ENCODE measurements at regions not wholly inside any gene's neighbourhood (a gene's known extent, or its start where the extent isn't known, plus 50 kb on each side); places are given as distances from the start of the nearest gene placed in this dataset.

DNA sequence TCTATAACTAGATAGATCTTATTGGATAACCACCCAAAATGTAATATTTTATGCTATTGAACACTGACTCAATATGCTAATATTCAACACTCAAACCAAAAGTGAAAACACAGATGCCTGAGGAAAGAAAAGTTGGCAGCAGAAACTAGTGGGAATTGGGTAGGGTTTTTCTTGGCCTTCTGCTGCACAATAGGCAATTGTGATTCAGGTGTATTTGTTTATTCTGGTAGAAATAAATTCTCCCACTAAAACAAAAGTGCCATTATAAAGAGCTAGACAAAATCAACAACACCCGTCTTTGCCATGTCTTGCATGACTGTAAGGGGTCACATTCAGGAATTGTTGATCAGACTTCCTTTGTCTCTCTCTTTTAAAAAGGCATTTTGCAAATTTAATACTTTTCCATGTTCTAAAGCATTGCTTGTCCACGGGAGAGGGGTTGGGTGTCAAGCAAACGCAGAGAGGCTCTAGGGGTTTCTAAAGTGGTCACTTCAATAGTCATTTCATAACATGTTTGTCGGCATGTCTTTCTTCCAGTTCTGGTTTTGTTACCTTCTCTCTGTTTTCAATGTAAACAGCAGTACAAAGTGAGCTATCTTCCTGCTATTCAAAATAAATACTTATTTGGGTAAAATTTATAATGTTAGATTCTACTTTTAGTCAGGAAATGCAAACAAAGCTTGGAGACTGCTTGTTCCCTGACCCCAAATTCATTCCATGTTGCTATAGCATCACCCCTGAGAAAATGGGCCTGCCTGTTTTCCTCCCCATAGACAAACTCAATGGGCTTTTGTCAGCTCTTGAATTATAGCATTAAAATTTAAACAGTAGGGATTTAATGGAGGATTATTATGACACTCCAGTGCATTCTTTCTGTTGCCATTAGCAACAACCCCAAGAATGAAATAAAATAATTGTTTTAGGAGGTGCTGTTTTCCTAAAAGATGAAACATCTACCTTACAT is 217.0 kb upstream of the CCN2 start:
- H3K36me3 ChIP-seq = no peaks in the 10 kb centered on the region
- H3K27ac ChIP-seq = no peak overlapping the region
- no peak for DNase-seq
- H3K4me1 ChIP-seq = no peaks in the 10 kb centered on the region
- no peaks in the 10 kb centered on the region for H3K27me3 ChIP-seq
- H3K9me3 ChIP-seq = no peaks in the 10 kb centered on the region
- intact Hi-C loops (cut with DNase I) = no loop called here
- TF ChIP-seq POLR2A (IDR thresholded peaks at IDR 0.05) = no peak
- TF ChIP-seq, protein P1, sequence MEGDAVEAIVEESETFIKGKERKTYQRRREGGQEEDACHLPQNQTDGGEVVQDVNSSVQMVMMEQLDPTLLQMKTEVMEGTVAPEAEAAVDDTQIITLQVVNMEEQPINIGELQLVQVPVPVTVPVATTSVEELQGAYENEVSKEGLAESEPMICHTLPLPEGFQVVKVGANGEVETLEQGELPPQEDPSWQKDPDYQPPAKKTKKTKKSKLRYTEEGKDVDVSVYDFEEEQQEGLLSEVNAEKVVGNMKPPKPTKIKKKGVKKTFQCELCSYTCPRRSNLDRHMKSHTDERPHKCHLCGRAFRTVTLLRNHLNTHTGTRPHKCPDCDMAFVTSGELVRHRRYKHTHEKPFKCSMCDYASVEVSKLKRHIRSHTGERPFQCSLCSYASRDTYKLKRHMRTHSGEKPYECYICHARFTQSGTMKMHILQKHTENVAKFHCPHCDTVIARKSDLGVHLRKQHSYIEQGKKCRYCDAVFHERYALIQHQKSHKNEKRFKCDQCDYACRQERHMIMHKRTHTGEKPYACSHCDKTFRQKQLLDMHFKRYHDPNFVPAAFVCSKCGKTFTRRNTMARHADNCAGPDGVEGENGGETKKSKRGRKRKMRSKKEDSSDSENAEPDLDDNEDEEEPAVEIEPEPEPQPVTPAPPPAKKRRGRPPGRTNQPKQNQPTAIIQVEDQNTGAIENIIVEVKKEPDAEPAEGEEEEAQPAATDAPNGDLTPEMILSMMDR (IDR thresholded peaks at IDR 0.05) = no peak
- WGBS, 2 donors = 24 to 34% methylated on average over 4 of the region's 4 CpGs
- no peak overlapping the region for H3K4me3 ChIP-seq

DNA sequence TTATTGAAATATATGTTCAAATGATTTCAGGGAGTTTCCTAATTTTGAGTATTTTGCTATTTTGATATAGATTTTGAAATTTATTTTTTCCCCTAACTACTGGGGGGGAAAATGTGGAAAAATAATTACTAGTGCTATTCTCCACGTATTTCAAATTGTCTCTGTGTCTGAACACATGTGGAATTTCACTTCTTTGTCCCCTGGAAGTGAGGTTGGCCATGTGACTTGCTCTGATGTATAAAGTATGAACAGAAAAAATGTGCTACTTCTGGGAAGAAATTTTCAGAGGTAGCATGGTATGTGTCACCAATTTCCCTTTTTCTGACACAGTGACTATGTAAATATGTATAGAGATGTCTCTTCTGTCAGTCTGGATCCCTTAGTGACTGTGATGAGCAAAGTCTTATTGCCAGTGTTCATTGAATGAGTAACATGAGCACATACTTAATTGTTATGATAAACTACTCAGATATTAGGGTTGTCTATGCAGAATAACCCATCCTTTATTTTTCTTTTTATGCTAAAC is 215.4 kb upstream of the CCN2 start:
- no peak for DNase-seq
- intact Hi-C loops (cut with DNase I) = no loop called here
- H3K9me3 ChIP-seq = no peaks in the 10 kb centered on the region
- no peaks in the 10 kb centered on the region for H3K27me3 ChIP-seq
- TF ChIP-seq, protein P1 (IDR thresholded peaks at IDR 0.05) = no peak
- no peak for TF ChIP-seq POLR2A (IDR thresholded peaks at IDR 0.05)
- no peaks in the 10 kb centered on the region for H3K36me3 ChIP-seq
- WGBS, 2 donors = 47 to 60% methylated on average over 1 of the region's 1 CpG
- no peak overlapping the region for H3K4me3 ChIP-seq
- no peak overlapping the region for H3K27ac ChIP-seq
- no peaks in the 10 kb centered on the region for H3K4me1 ChIP-seq

DNA sequence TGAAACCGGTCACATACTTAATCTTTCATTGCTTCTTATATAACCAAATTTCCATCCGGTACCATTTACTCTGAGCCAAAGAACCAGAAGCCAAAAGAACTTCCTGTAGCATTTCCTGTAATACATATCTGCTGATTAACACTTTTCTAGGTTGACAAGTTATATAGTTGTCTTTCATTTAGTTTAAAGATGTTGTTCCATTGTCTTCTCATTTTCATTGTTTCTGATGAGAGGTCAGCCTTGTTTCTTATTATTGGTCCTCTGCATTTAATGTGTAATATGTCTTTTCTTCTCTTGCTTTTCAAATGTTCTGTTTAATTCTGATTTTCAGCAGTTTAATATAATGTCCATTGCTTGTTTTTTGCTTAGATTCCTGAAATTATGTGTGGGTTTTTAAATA is 214.5 kb upstream of the CCN2 start:
- no peak for DNase-seq
- H3K4me3 ChIP-seq = no peak overlapping the region
- intact Hi-C loops (cut with DNase I) = no loop called here
- no peaks in the 10 kb centered on the region for H3K36me3 ChIP-seq
- WGBS, 2 donors = 70 to 81% methylated on average over 2 of the region's 2 CpGs
- H3K9me3 ChIP-seq = no peaks in the 10 kb centered on the region
- TF ChIP-seq, protein P1 (IDR thresholded peaks at IDR 0.05) = no peak
- TF ChIP-seq POLR2A (IDR thresholded peaks at IDR 0.05) = no peak
- H3K27ac ChIP-seq = no peak overlapping the region
- H3K27me3 ChIP-seq = no peaks in the 10 kb centered on the region
- no peaks in the 10 kb centered on the region for H3K4me1 ChIP-seq

DNA sequence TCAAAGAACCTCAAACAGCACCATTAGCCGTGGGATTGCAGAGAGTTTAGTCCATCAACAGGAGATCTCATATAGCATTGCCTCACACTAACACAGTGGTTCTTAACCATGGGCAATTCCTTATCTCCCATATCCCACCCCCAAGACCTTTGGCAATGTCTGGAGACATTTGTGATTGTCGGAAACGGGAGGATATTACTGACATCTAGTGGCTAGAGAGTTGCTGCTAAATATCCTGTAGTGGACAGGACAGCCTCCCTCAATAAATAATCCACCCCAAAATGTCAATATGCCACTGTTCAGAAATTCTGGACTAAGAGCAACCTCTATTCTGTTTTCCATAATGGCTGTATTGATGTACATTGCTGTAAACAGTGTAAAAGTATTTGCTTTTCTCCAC is 210.1 kb upstream of the CCN2 start:
- Histone ChIP-seq H3K4me3 (no peak overlapping the region), H3K4me1 (no peaks in the 10 kb centered on the region), H3K27me3 (no peaks in the 10 kb centered on the region), H3K27ac (no peak overlapping the region), H3K9me3 (no peaks in the 10 kb centered on the region), H3K36me3 (no peaks in the 10 kb centered on the region)
- intact Hi-C loops (cut with DNase I) = no loop called here
- DNase-seq = no peak
- TF ChIP-seq POLR2A (IDR thresholded peaks at IDR 0.05) = no peak
- TF ChIP-seq, protein P1 (IDR thresholded peaks at IDR 0.05) = peak in 4 of 6 experiments; percentile 17 to 46 (median 44)
- WGBS, 2 donors = 39 to 61% methylated on average over 2 to 3 of the region's 3 CpGs

DNA sequence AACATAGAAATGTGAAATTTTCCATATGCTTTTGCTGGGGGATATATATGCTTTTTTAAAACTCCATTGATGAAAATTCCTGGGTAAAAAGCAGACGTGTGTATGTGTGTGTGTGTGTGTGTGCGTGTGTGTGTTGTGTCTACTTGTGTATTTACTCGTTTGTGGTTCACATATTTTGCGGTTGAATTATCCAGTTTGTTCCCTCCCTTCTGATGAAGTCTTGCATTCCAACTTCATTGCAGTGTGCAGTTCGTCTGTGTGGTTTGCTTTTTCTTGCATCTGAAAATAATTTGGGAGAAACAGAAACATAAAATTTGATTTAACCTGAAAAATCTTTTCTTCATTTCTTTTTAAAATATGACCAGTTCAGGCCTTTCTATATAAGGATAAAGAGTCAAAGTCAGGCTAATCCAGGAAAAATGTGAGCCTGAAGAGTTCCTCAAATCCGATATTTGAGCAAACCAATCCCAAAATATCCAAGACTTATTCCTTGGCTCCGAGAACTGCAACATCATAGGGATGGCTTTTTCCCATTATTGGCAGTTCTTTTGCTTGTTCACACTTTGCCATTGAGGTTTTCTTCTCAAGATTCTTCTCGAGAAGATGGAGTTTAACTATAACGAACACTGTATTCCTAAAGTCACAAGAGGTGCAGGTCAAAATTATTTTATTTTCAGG is 202.2 kb upstream of the CCN2 start:
- WGBS, 2 donors = 60 to 77% methylated on average over 9 of the region's 9 CpGs
- Histone ChIP-seq H3K27me3 (no peaks in the 10 kb centered on the region), H3K4me3 (no peak overlapping the region), H3K36me3 (no peaks in the 10 kb centered on the region), H3K9me3 (no peaks in the 10 kb centered on the region), H3K4me1 (no peaks in the 10 kb centered on the region), H3K27ac (no peak overlapping the region)
- TF ChIP-seq, protein P1 (IDR thresholded peaks at IDR 0.05) = no peak
- no peak for TF ChIP-seq POLR2A (IDR thresholded peaks at IDR 0.05)
- intact Hi-C loops (cut with DNase I) = no loop called here
- no peak for DNase-seq
